ENCODE measurements at regions not wholly inside any gene's neighbourhood (a gene's known extent, or its start where the extent isn't known, plus 50 kb on each side); places are given as distances from the start of the nearest gene placed in this dataset.
A peak's percentile ranks its signal among the peaks of the same experiment; 100 is the strongest.

DNA sequence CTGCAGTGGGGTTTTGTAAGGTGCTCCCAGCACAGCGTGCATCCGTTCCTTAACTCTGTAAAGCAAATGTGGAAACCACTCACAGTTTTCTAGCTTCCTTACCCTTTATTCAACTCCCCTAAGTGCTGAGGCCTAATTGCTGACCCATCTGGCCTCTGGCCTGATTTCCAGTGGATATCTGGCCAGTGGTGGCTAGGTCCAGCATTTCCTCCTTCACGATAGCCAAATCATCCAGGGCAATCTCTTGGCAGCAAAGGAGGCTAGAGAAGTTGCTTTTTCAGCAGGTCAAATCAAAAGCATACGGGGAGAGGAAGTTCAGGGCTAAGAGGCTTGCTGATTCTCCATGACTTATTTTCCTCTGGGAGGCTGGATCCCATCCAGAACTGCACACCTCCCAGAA, 286.3 kb upstream of the VLDLR start:
- H3K4me1 Mint-ChIP-seq, result peaks cover 44% of the 10 kb centered on the region
- H3K36me3 Mint-ChIP-seq, result no peaks in the 10 kb centered on the region
- no peak overlapping the region for H3K4me3 Mint-ChIP-seq
- DNase-seq (ENCODE audit: low spot score in 2 of 2, unreplicated experiment in 2 of 2), result no peak
- peak overlapping the region; percentile 27 for H3K27ac Mint-ChIP-seq
- no peak for TF ChIP-seq CTCF (IDR thresholded peaks at IDR 0.05; ENCODE audit: unreplicated experiment)
- H3K9me3 Mint-ChIP-seq, result peaks cover 9% of the 10 kb centered on the region
- H3K27me3 Mint-ChIP-seq (ENCODE audit: low read depth), result no peaks in the 10 kb centered on the region

- Mint-ChIP-seq H3K27ac (no peak overlapping the region), H3K9me3 (peaks cover 6% of the 10 kb centered on the region), H3K27me3 (ENCODE audit: low read depth) (no peaks in the 10 kb centered on the region), H3K4me1 (peaks cover 44% of the 10 kb centered on the region), H3K36me3 (peaks cover 2% of the 10 kb centered on the region), H3K4me3 (no peak overlapping the region)
- TF ChIP-seq CTCF (IDR thresholded peaks at IDR 0.05; ENCODE audit: unreplicated experiment), result peak; percentile 36
- DNase-seq (ENCODE audit: low spot score in 2 of 2, unreplicated experiment in 2 of 2), result no peak
Measured at GRCh38 chr9:2336055-2336454, 285.5 kb upstream of the VLDLR start.

- Mint-ChIP-seq H3K27ac (no peak overlapping the region), H3K27me3 (ENCODE audit: low read depth) (no peaks in the 10 kb centered on the region), H3K9me3 (peaks cover 16% of the 10 kb centered on the region), H3K4me1 (peaks cover 44% of the 10 kb centered on the region), H3K36me3 (peaks cover 3% of the 10 kb centered on the region), H3K4me3 (no peak overlapping the region)
- DNase-seq (ENCODE audit: low spot score in 2 of 2, unreplicated experiment in 2 of 2), result no peak
- TF ChIP-seq CTCF (IDR thresholded peaks at IDR 0.05; ENCODE audit: unreplicated experiment), result no peak
Measured at GRCh38 chr9:2337131-2337530, 284.5 kb upstream of the VLDLR start.

DNA sequence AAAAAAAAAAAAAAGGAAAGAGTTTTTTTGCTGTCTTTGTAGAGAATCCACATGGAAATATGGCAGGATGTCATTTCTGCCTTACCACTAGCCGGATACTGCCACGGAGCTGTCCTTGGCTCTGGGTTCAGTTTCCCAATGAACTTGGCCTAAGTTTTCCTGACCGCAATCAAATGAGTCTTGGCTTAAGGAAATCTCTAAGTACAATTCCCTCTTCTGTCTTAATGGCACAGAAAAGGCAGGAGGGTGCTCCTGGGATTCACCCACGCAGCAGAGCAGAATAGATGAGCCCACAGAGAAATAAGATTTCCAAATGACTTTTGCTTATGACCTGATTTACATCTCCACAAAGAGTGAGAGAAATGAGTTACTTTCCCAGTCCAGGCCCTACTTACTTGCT, 284.0 kb upstream of the VLDLR start:
- Mint-ChIP-seq H3K27me3 (ENCODE audit: low read depth) (no peaks in the 10 kb centered on the region), H3K4me1 (peaks cover 45% of the 10 kb centered on the region), H3K4me3 (no peak overlapping the region), H3K9me3 (peaks cover 21% of the 10 kb centered on the region), H3K36me3 (peaks cover 3% of the 10 kb centered on the region), H3K27ac (peak overlapping the region; percentile 52)
- no peak for DNase-seq (ENCODE audit: low spot score in 2 of 2, unreplicated experiment in 2 of 2)
- no peak for TF ChIP-seq CTCF (IDR thresholded peaks at IDR 0.05; ENCODE audit: unreplicated experiment)

GRCh38 chr9:2338777-2339365, 282.7 kb upstream of the VLDLR start:
- peaks cover 3% of the 10 kb centered on the region for H3K36me3 Mint-ChIP-seq
- no peak for TF ChIP-seq CTCF (IDR thresholded peaks at IDR 0.05; ENCODE audit: unreplicated experiment)
- H3K27me3 Mint-ChIP-seq (ENCODE audit: low read depth), result no peaks in the 10 kb centered on the region
- H3K27ac Mint-ChIP-seq, result peak overlapping the region; percentile 2
- H3K4me3 Mint-ChIP-seq, result no peak overlapping the region
- no peak for DNase-seq (ENCODE audit: low spot score in 2 of 2, unreplicated experiment in 2 of 2)
- peaks cover 22% of the 10 kb centered on the region for H3K9me3 Mint-ChIP-seq
- H3K4me1 Mint-ChIP-seq, result peaks cover 46% of the 10 kb centered on the region

DNA sequence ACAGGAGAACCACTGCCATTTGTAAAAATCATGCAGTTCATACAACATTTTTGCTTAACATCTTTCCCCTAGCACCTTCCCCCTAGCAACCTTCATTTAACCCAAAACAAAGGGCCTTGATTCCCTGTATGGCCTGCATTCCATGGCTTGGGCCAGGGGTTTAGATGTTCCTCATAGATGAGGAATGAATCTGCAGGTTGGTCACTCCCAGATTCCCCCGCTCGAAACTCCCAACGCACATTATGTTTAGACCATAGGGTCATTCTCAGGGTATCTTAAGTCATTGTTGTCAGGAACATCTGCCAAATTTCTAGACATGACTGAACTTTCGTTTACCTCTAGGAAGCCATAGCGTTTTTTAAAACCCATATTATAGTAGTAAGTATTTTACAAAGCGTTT, 282.2 kb upstream of the VLDLR start:
- Mint-ChIP-seq H3K4me3 (no peak overlapping the region), H3K9me3 (peaks cover 22% of the 10 kb centered on the region), H3K27me3 (ENCODE audit: low read depth) (no peaks in the 10 kb centered on the region), H3K4me1 (peaks cover 51% of the 10 kb centered on the region), H3K36me3 (peaks cover 3% of the 10 kb centered on the region), H3K27ac (no peak overlapping the region)
- no peak for TF ChIP-seq CTCF (IDR thresholded peaks at IDR 0.05; ENCODE audit: unreplicated experiment)
- DNase-seq (ENCODE audit: low spot score in 2 of 2, unreplicated experiment in 2 of 2), result no peak
